ENCODE measurements at regions not wholly inside any gene's neighbourhood (a gene's known extent, or its start where the extent isn't known, plus 50 kb on each side); places are given as distances from the start of the nearest gene placed in this dataset.

- POLR2A ChIA-PET = interaction anchor here (1.3 kb wide), 1 partner anchor 11 kb away, joined by 6 read pairs; no protein-coding TSS in a partner anchor
- Histone ChIP-seq H3K27ac (ENCODE audit: low read depth, low read length, poor library complexity, severe bottlenecking) (peak overlapping the region; percentile 16), H3K9me3 (ENCODE audit: low read length) (no peaks in the 10 kb centered on the region), H3K9me2 (ENCODE audit: insufficient read depth, low read length) (no peaks in the 10 kb centered on the region), H3K4me2 (ENCODE audit: low read length) (peak overlapping the region; percentile 64), H3K4me3 (ENCODE audit: low read depth, low read length, poor library complexity, severe bottlenecking) (no peak overlapping the region), H2AFZ (ENCODE audit: low read length) (no peak overlapping the region; the same call in 1 of the 2 replicates), H4K20me1 (ENCODE audit: insufficient read depth, low read length) (no peaks in the 10 kb centered on the region), H3K79me2 (ENCODE audit: insufficient read depth, low read depth, low read length) (no peaks in the 10 kb centered on the region), H3K4me1 (ENCODE audit: insufficient read depth, low read length, poor library complexity, severe bottlenecking) (peaks cover 18% of the 10 kb centered on the region), H3K36me3 (ENCODE audit: insufficient read depth, low read length) (no peaks in the 10 kb centered on the region)
- intact Hi-C loops (cut with micrococcal nuclease; ENCODE audit: unreplicated experiment) = no loop called here
- CTCF ChIA-PET (ENCODE audit: unreplicated experiment) = no interaction called here
- peak; percentile 38 for DNase-seq (ENCODE audit: low spot score)
- no TSS peak for BruUV-seq (replicated peaks)
- TF ChIP-seq CTCF (conservative IDR thresholded peaks at IDR 0.05; ENCODE audit: low read length) (no peak), EZH2phosphoT487 (IDR thresholded peaks at IDR 0.05; ENCODE audit: borderline replicate concordance, low read depth, low read length) (no peak)
Measured at GRCh38 chr21:31410499-31411131, 66.6 kb upstream of the TIAM1 start.

DNA sequence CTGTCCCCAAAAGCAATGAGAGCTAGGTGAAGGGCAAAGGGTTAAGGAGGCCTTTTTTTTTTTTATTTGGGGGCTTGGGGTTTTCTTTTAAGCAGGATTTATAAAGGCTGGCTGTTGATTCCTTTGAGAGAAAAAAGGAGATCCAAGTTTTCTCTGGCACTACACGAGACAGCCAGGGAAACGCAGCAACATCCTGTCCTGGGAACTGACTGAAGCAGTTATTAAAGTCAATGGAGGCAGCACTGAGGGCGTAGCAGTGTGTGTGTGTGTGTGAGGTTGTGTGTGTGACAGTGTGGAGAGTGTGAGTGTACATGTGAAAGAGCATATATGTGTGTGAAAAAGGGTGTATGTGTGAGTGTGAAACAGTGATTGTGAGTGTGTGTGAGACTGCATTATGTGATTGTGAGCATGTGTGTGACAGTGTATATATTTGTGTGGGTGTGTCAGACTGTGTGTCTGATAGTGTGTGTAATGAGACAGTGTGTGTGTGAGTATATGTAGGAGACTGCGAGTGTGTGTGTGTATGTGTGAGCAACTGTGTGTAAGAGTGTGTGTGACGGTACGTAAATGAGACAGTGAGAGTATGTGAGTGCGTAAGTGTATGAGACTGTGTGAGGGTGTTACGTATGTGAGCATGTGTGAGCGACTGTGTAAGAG is 65.9 kb upstream of the TIAM1 start:
- TF ChIP-seq EZH2phosphoT487 (IDR thresholded peaks at IDR 0.05; ENCODE audit: borderline replicate concordance, low read depth, low read length) (no peak), CTCF (conservative IDR thresholded peaks at IDR 0.05; ENCODE audit: low read length) (no peak)
- Histone ChIP-seq H3K9me2 (ENCODE audit: insufficient read depth, low read length) (no peaks in the 10 kb centered on the region), H3K9me3 (ENCODE audit: low read length) (no peaks in the 10 kb centered on the region), H4K20me1 (ENCODE audit: insufficient read depth, low read length) (no peaks in the 10 kb centered on the region), H3K4me3 (ENCODE audit: low read depth, low read length, poor library complexity, severe bottlenecking) (no peak overlapping the region), H3K79me2 (ENCODE audit: insufficient read depth, low read depth, low read length) (no peaks in the 10 kb centered on the region), H3K4me1 (ENCODE audit: insufficient read depth, low read length, poor library complexity, severe bottlenecking) (peaks cover 18% of the 10 kb centered on the region), H3K36me3 (ENCODE audit: insufficient read depth, low read length) (no peaks in the 10 kb centered on the region), H3K27ac (ENCODE audit: low read depth, low read length, poor library complexity, severe bottlenecking) (no peak overlapping the region), H3K4me2 (ENCODE audit: low read length) (peak overlapping the region; percentile 64; the same call in 1 of the 2 replicates), H2AFZ (ENCODE audit: low read length) (no peak overlapping the region)
- ChIA-PET POLR2A (interaction anchor here (0.6 to 1.3 kb wide), 2 partner anchors 10 to 151 kb away, joined by 3 to 6 read pairs; no protein-coding TSS in a partner anchor), CTCF (ENCODE audit: unreplicated experiment) (no interaction called here)
- no peak for DNase-seq (ENCODE audit: low spot score)
- BruUV-seq (replicated peaks) = no TSS peak
- intact Hi-C loops (cut with micrococcal nuclease; ENCODE audit: unreplicated experiment) = no loop called here
